ENCODE measurements at regions not wholly inside any gene's neighbourhood (a gene's known extent, or its start where the extent isn't known, plus 50 kb on each side); places are given as distances from the start of the nearest gene placed in this dataset.

GRCh38 chr5:168168978-168169698, 122.3 kb upstream of the WWC1 start:
- Mint-ChIP-seq H3K27ac (no peak overlapping the region), H3K4me1 (peaks cover 10% of the 10 kb centered on the region), H3K27me3 (peaks cover 3% of the 10 kb centered on the region), H3K4me3 (no peak overlapping the region), H3K36me3 (ENCODE audit: low read depth) (no peaks in the 10 kb centered on the region), H3K9me3 (ENCODE audit: low read depth) (no peaks in the 10 kb centered on the region)
- CTCF ChIA-PET = interaction anchor here (0.9 kb wide), 1 partner anchor 58 kb away, joined by 4 read pairs; no protein-coding TSS in a partner anchor
- DNase-seq (no peak), ATAC-seq (no peak)
- POLR2A ChIA-PET = no interaction called here
- intact Hi-C loops (cut with DNase I, micrococcal nuclease) = no loop called here

- Mint-ChIP-seq H3K9me3 (ENCODE audit: low read depth) (no peaks in the 10 kb centered on the region), H3K27me3 (peaks cover 3% of the 10 kb centered on the region), H3K4me3 (no peak overlapping the region), H3K36me3 (ENCODE audit: low read depth) (no peaks in the 10 kb centered on the region), H3K4me1 (peaks cover 10% of the 10 kb centered on the region), H3K27ac (no peak overlapping the region)
- ChIA-PET POLR2A (no interaction called here), CTCF (interaction anchor here (0.9 kb wide), 1 partner anchor 58 kb away, joined by 4 read pairs; no protein-coding TSS in a partner anchor)
- intact Hi-C loops (cut with DNase I, micrococcal nuclease) = no loop called here
- DNase-seq = no peak
- no peak for ATAC-seq
These were observed 121.7 kb upstream of the WWC1 start for GRCh38 chr5:168169791-168170190.

DNA sequence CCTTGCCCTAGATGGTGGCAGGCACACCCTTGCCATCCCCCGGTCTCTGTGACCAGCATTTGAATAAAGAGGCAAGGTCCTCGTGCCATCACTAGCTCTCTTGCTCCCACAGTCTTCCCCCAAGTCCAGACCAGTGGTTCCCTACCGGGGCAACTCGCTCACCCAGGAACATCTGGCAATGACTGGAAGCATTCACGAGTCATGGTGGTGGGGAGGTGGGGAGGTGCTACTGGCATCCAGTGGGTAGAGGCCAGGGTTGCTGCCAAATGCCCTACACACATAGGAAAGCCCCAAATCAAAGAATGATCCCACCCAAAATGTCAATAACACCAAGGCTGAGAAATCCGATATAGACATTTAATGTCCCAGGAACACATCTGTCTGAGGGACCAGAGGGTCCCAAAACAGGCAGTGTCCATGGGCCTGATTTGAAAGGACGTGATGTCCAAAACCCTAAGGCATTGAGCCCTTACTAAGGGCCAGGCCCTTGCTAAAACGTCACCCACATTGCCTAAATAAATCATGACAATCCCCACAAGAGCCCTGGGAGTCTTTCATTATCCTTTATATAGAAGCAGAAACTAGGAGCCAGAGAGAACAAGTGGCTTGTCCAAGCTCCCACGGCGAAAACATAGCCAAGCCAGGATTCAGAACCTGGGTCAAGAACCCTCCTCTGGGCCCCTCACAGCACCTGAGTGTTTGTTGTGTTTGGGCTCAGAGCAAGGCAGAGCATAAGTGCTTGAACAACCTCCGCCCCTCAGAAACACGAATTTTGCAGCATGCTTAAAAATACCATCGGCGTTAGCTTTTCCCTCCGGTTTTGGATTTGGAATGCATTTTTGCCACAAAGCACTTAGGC, 119.3 kb upstream of the WWC1 start:
- no peak for ATAC-seq
- Mint-ChIP-seq H3K4me1 (no peaks in the 10 kb centered on the region), H3K36me3 (ENCODE audit: low read depth) (no peaks in the 10 kb centered on the region), H3K27me3 (peaks cover 3% of the 10 kb centered on the region), H3K4me3 (no peak overlapping the region), H3K9me3 (ENCODE audit: low read depth) (no peaks in the 10 kb centered on the region), H3K27ac (no peak overlapping the region)
- ChIA-PET CTCF (no interaction called here), POLR2A (no interaction called here)
- intact Hi-C loops (cut with DNase I, micrococcal nuclease) = no loop called here
- no peak for DNase-seq

GRCh38 chr5:168172760-168173223, 118.7 kb upstream of the WWC1 start:
- H3K4me3 Mint-ChIP-seq = no peak overlapping the region
- no peak overlapping the region for H3K27ac Mint-ChIP-seq
- peaks cover 3% of the 10 kb centered on the region for H3K27me3 Mint-ChIP-seq
- DNase-seq (no peak), ATAC-seq (no peak)
- no peaks in the 10 kb centered on the region for H3K4me1 Mint-ChIP-seq
- H3K9me3 Mint-ChIP-seq (ENCODE audit: low read depth) = no peaks in the 10 kb centered on the region
- ChIA-PET CTCF (no interaction called here), POLR2A (no interaction called here)
- intact Hi-C loops (cut with DNase I, micrococcal nuclease) = no loop called here
- no peaks in the 10 kb centered on the region for H3K36me3 Mint-ChIP-seq (ENCODE audit: low read depth)

DNA sequence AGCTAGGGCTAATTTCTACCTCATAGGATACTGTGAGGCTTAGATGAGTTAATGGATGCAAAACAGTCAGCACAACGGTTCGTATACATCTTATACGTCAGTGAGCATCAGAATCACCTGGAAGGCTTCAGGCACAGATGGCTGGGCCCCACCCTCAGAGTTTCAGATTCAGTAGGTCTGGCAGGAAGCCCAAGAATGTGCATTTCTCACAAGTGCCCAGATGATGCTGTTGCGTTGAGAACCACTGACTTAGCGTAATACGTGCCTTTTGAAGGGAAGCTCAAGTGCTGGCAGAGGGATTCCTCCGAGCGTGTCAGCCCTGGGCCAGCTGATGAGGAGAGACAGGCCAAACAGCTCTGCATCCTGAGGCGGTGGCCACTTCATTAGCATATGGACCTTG, 117.1 kb upstream of the WWC1 start:
- no peak overlapping the region for H3K27ac Mint-ChIP-seq
- no peaks in the 10 kb centered on the region for H3K9me3 Mint-ChIP-seq (ENCODE audit: low read depth)
- intact Hi-C loops (cut with DNase I, micrococcal nuclease) = no loop called here
- POLR2A ChIA-PET = no interaction called here
- DNase-seq (peak; percentile 9), ATAC-seq (peak; percentile 36)
- peaks cover 3% of the 10 kb centered on the region for H3K27me3 Mint-ChIP-seq
- no peak overlapping the region for H3K4me3 Mint-ChIP-seq
- CTCF ChIA-PET = interaction anchor here (0.6 kb wide), 1 partner anchor 72 kb away, joined by 3 read pairs; no protein-coding TSS in a partner anchor
- H3K4me1 Mint-ChIP-seq = no peaks in the 10 kb centered on the region
- no peaks in the 10 kb centered on the region for H3K36me3 Mint-ChIP-seq (ENCODE audit: low read depth)

- Mint-ChIP-seq H3K27me3 (no peaks in the 10 kb centered on the region), H3K4me1 (no peaks in the 10 kb centered on the region), H3K9me3 (ENCODE audit: low read depth) (no peaks in the 10 kb centered on the region), H3K36me3 (ENCODE audit: low read depth) (no peaks in the 10 kb centered on the region), H3K4me3 (no peak overlapping the region), H3K27ac (no peak overlapping the region)
- no peak for ATAC-seq
- ChIA-PET POLR2A (no interaction called here), CTCF (no interaction called here)
- intact Hi-C loops (cut with DNase I, micrococcal nuclease) = no loop called here
- DNase-seq = no peak
These were observed 115.2 kb upstream of the WWC1 start for GRCh38 chr5:168176251-168176650.

DNA sequence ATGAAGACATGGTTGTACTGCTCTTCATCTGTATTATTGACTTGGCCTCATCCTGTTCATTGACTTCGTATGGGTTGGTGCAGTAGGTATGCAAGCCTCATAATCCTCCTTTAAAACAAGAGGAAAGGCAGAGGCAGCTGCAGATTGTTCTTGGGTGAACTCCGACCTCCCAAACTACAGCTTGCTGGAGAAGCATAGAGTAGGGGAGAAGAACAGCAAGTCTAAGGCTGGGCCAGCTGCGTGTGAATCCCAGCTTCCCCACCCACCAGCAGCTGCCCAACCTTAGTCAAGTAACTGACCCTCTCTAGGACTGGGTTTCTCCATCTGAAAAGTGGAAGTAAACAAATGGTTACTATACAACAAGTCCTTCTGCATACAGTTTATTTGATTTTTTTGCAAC, 114.5 kb upstream of the WWC1 start:
- Mint-ChIP-seq H3K36me3 (ENCODE audit: low read depth) (no peaks in the 10 kb centered on the region), H3K9me3 (ENCODE audit: low read depth) (no peaks in the 10 kb centered on the region), H3K27me3 (no peaks in the 10 kb centered on the region), H3K4me3 (no peak overlapping the region), H3K27ac (no peak overlapping the region), H3K4me1 (no peaks in the 10 kb centered on the region)
- ATAC-seq = no peak
- CTCF ChIA-PET = no interaction called here
- DNase-seq = no peak
- POLR2A ChIA-PET = no interaction called here
- intact Hi-C loops (cut with DNase I, micrococcal nuclease) = no loop called here

GRCh38 chr5:168177831-168178450, 113.5 kb upstream of the WWC1 start:
- H3K4me1 Mint-ChIP-seq = no peaks in the 10 kb centered on the region
- ChIA-PET POLR2A (no interaction called here), CTCF (interaction anchor here (2.2 kb wide), 1 partner anchor 41 kb away, joined by 7 read pairs; no protein-coding TSS in a partner anchor)
- no peaks in the 10 kb centered on the region for H3K9me3 Mint-ChIP-seq (ENCODE audit: low read depth)
- intact Hi-C loops (cut with DNase I, micrococcal nuclease) = no loop called here
- H3K36me3 Mint-ChIP-seq (ENCODE audit: low read depth) = no peaks in the 10 kb centered on the region
- no peak overlapping the region for H3K27ac Mint-ChIP-seq
- H3K27me3 Mint-ChIP-seq = no peaks in the 10 kb centered on the region
- H3K4me3 Mint-ChIP-seq = no peak overlapping the region
- DNase-seq (no peak), ATAC-seq (no peak)

GRCh38 chr5:168179192-168179593, 112.3 kb upstream of the WWC1 start:
- ChIA-PET CTCF (interaction anchor here (0.6 to 2.2 kb wide), 2 partner anchors 40 to 836 kb away, joined by 3 to 7 read pairs; no protein-coding TSS in a partner anchor), POLR2A (no interaction called here)
- no peak overlapping the region for H3K4me3 Mint-ChIP-seq
- no peaks in the 10 kb centered on the region for H3K9me3 Mint-ChIP-seq (ENCODE audit: low read depth)
- intact Hi-C loops (cut with DNase I, micrococcal nuclease) = no loop called here
- no peaks in the 10 kb centered on the region for H3K27me3 Mint-ChIP-seq
- ATAC-seq (peak; percentile 33), DNase-seq (no peak)
- H3K36me3 Mint-ChIP-seq (ENCODE audit: low read depth) = no peaks in the 10 kb centered on the region
- H3K4me1 Mint-ChIP-seq = no peaks in the 10 kb centered on the region
- no peak overlapping the region for H3K27ac Mint-ChIP-seq

GRCh38 chr5:168182269-168182668, 109.2 kb upstream of the WWC1 start:
- POLR2A ChIA-PET = no interaction called here
- no peak for DNase-seq
- ATAC-seq = no peak
- Mint-ChIP-seq H3K4me3 (no peak overlapping the region), H3K27me3 (no peaks in the 10 kb centered on the region), H3K9me3 (ENCODE audit: low read depth) (no peaks in the 10 kb centered on the region), H3K4me1 (no peaks in the 10 kb centered on the region), H3K36me3 (ENCODE audit: low read depth) (no peaks in the 10 kb centered on the region), H3K27ac (no peak overlapping the region)
- CTCF ChIA-PET = no interaction called here
- intact Hi-C loops (cut with DNase I, micrococcal nuclease) = no loop called here

DNA sequence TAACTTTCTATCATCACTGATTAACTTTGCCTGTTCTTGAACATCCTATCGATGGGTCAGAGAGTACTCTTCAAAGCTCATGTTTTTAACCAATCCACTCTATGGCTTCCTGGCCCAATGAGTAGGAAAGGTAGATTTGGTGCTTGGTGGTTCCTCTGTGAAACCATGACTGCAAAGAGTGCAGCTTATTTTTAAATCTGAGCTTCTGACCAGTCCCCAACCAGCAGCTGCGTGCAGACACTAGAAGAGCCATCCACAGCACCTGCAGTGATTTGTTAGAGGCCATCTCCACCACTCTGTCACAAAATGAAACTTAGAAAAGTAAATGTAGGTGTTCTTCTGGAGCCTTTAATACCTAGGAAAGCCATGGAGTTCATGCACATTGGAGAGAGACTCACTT, 107.3 kb upstream of the WWC1 start:
- Mint-ChIP-seq H3K36me3 (ENCODE audit: low read depth) (no peaks in the 10 kb centered on the region), H3K27ac (no peak overlapping the region), H3K4me3 (no peak overlapping the region), H3K27me3 (no peaks in the 10 kb centered on the region), H3K9me3 (ENCODE audit: low read depth) (no peaks in the 10 kb centered on the region), H3K4me1 (no peaks in the 10 kb centered on the region)
- ChIA-PET CTCF (interaction anchor here (0.6 kb wide), 2 partner anchors 14 to 41 kb away, joined by 3 to 4 read pairs; no protein-coding TSS in a partner anchor), POLR2A (no interaction called here)
- intact Hi-C loops (cut with DNase I, micrococcal nuclease) = no loop called here
- no peak for ATAC-seq
- DNase-seq = no peak
